ENCODE measurements at regions not wholly inside any gene's neighbourhood (a gene's known extent, or its start where the extent isn't known, plus 50 kb on each side); places are given as distances from the start of the nearest gene placed in this dataset.

GRCh38 chr1:54479841-54480524 lies 68.0 kb upstream of the ACOT11 start:
- TF ChIP-seq POLR2AphosphoS5 (IDR thresholded peaks at IDR 0.05; ENCODE audit: low read depth, low read length) (no peak), TAF1 (IDR thresholded peaks at IDR 0.05; ENCODE audit: borderline replicate concordance, low read depth, low read length) (no peak), POLR2A (IDR thresholded peaks at IDR 0.05; ENCODE audit: low read depth, low read length) (no peak)

Measured in GM12892 (cell line).